Vagina (tissue), 2 donors: ENCODE measurements at regions not wholly inside any gene's neighbourhood (a gene's known extent, or its start where the extent isn't known, plus 50 kb on each side); places are given as distances from the start of the nearest gene placed in this dataset.

ENCODE experiments used
- POLR2A ChIP-seq, 2 donors: fragments of 450-650 bp; IDR thresholded peaks; one replicate each; pipeline ENCODE4 v1.6.1; 2017; ENCODE audit warnings: antibody characterized with exemption in 2 of 2, mild to moderate bottlenecking in 2 of 2, moderate library complexity in 2 of 2
- TF ChIP-seq, protein P1 (sequence below), 3 experiments: fragments of 450-650 bp in 2 of 3; fragments of 200-600 bp in 1 of 3; sonication (generic) in 1 of 3; IDR thresholded peaks; one replicate each; pipeline ENCODE4 v1.5.1; 2017 to 2019; ENCODE audit warnings: antibody characterized with exemption in 3 of 3, mild to moderate bottlenecking in 2 of 3, moderate library complexity in 2 of 3

- TF ChIP-seq, protein P1, sequence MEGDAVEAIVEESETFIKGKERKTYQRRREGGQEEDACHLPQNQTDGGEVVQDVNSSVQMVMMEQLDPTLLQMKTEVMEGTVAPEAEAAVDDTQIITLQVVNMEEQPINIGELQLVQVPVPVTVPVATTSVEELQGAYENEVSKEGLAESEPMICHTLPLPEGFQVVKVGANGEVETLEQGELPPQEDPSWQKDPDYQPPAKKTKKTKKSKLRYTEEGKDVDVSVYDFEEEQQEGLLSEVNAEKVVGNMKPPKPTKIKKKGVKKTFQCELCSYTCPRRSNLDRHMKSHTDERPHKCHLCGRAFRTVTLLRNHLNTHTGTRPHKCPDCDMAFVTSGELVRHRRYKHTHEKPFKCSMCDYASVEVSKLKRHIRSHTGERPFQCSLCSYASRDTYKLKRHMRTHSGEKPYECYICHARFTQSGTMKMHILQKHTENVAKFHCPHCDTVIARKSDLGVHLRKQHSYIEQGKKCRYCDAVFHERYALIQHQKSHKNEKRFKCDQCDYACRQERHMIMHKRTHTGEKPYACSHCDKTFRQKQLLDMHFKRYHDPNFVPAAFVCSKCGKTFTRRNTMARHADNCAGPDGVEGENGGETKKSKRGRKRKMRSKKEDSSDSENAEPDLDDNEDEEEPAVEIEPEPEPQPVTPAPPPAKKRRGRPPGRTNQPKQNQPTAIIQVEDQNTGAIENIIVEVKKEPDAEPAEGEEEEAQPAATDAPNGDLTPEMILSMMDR (IDR thresholded peaks at IDR 0.05), result no peak
- no peak for TF ChIP-seq POLR2A (IDR thresholded peaks at IDR 0.05)
Observed at GRCh38 chr12:111155521-111155920, 213.4 kb downstream of the PHETA1 start.
